Activated CD8-positive, alpha-beta memory T cell treated with anti-CD3 and anti-CD28 coated beads, Interleukin-2, amount 50 U/mL, for 4 hours (primary cell): ENCODE measurements at regions not wholly inside any gene's neighbourhood (a gene's known extent, or its start where the extent isn't known, plus 50 kb on each side); places are given as distances from the start of the nearest gene placed in this dataset.
"Not testable (repeated sequence)": the region's sequence is repeated elsewhere in the genome, so short reads cannot be mapped to it uniquely, and the experiment has no call there.

ENCODE experiments used
- DNase-seq: peaks from one replicate; pipeline ENCODE4 v3.0.0-alpha.2; 2020

DNA sequence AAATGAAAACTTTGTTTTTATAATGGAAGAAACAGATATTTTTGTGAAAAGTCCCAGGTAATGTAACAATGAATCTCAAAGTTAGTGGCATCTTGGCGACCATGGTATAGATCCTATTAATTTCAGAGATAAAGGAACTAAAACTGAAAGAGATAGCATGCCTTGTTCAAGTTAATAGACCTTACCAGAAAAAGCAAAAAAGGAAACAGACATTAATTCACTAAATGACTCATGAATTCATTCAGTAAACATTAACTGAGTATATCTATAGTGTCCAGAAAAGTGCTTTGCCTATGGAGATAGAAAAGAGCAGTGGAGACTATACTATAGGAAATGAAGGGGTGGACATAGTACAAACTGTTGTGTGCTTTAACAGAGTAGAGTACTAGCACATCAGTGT lies 763.3 kb downstream of the TRIB2 start:
- no peak for DNase-seq

DNA sequence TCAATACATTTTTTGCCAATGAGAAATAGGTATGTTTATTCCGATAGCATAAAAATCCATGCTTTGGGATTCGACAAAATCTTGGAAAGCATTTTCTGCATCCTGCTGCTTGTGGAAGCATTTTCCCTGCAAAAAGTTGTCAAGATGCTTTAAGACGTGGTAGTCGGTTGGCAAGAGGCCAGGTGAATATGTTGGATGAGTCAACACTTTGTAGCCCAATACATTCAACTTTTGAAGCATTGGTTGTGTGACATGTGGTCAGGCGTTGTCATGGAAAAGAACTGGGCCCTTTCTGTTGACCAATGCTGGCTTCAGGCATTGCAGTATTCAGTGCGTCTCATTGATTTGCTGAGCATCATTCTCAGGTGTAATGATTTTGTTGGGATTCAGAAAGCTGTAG lies 764.5 kb downstream of the TRIB2 start:
- DNase-seq: no peak

DNA sequence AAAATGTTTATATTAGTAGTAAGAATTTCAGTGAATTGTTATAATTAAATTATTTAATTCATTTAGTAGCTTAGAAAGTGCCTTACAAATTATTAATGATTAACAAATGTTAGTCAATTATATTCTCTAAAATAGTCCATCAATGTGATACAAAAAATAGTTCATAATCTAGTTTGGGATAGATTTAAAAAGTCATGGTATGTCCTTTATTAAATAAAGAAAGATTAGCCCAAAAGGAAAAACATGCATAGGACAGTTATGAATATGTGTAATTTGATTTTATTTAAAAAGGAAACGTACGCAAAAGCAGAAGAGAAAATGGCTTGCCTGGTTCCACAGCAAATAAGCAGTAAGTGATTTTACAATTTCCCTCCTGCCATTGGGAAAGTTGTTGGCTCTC lies 768.5 kb downstream of the TRIB2 start:
- no peak for DNase-seq

DNA sequence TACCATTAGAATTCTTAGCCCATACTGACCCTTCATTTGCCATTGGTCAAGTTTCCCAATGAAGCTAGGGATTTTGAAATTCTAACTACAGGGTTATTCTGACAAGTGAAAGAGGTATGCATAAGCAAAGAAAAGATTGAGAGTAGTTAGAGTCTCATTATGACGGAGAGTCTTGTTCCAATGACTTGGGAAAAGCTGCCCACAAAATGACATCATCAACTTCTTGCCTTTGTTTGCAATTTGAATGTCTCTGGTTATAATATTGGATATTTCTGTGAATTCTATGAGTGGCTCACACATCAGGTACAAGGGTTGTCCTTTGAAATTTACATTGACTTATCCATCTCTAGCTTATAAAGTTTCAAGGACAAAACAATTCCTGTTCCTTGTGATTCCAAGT lies 772.2 kb downstream of the TRIB2 start:
- DNase-seq: no peak

DNA sequence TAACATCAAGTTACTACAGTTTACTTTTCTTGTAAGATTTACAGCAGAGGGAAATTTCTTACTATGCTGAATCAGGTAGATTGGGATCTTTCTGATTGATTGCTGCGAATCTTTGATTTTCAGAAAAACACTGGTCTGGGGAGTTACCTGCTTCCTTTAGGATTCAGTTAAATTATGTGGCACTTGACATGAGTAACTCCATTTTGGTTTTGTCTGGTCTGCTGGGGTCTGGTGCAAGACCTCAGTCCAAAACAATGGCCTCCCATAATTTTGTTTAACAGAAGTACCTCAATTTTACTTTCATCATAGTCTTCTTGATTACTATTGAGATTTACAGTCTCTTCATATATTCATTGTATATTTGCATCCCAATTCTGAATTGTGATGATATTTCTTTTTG lies 775.5 kb downstream of the TRIB2 start:
- no peak for DNase-seq

DNA sequence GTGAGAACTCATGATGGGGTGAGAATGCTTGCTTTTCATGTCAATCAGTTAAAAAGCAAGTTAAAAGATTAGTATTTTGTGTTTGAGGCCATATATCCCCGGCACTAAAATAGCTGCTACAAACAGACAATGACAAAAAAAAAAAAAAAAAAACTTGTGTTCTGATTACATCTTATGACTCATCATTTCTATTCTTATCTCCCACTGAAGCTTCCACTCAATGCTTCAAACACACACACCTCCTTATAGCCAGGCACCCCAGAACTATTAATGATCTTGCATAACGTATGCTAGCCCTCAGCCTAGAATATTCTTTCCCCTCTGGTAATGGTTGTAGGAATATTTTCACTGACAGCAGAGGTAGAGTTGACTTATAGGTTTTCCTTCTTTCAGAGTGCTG lies 778.3 kb downstream of the TRIB2 start:
- DNase-seq: no peak

DNA sequence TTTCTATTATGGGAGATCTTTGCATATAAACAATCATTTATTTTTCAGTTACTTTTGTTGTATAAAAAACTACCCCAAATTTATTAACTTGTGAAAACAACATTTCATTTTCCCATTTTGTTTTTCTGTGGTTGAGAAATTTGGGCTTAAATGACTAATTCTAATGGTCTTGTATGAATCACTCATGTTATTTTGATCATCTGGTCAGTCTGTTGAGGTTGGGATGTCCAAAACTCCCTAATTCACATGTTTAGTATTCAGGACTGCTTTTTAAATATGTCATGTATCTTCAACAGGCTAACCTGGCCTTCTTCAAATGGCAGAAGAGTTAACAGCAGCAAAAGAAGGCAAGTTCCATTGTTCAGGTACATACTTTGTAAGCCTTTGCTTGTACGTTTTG lies 788.1 kb downstream of the TRIB2 start:
- no peak for DNase-seq

DNA sequence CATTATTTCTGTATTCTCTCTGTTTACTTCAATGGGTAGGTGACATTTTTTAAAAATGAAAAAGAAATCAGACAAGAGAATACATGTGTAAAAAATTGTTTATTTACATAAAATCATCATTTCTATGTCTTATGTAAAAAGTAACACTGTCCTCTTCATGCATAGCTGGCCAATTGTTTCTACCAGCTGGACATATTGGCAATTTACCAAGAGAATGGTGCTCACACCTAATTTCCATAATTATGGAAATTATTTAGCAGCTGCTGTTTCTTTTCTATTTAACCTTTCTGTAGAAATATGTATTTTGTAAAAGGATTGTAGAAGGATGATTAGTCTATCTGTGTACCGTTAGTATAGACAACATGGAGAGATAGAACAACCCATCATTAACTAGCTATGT lies 791.9 kb downstream of the TRIB2 start:
- DNase-seq: no peak

DNA sequence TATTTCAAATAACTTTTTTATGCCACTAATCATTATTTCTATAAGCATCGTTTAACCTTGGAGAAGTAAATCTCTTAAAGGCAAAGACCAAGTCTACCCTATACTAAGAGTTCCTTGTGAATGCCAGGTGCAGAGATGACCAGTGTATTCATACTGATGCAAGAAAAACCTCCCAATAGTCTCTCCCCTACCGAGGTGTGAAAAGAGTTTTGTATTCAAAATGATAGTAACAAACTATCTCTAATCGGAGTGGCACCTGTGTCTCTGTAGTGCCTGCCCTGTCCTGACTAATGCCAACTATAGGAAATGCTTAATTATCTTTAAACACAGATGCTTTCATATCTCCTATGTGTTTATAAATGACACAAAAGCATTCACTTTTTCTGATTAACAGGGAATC lies 798.5 kb downstream of the TRIB2 start:
- no peak for DNase-seq

DNA sequence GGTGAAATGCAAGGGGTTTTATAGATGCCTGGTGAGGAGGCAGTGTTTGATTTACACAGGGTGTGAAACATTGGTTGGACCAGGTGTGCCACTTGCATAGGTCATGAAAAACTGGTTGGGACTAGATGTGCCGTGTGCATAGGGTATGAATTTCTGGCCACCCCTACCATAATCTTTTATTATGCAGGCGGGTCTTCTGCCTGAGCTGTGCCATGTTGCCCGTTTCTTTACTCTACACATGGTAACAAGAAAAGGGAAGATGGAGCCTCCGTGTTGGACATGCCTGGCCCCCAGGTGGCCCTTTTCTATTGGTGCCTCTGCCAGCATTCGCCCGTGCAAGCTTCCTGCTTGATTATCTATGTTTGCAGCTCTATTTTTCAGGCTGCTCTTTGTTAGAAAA lies 805.4 kb downstream of the TRIB2 start:
- no peak for DNase-seq

DNA sequence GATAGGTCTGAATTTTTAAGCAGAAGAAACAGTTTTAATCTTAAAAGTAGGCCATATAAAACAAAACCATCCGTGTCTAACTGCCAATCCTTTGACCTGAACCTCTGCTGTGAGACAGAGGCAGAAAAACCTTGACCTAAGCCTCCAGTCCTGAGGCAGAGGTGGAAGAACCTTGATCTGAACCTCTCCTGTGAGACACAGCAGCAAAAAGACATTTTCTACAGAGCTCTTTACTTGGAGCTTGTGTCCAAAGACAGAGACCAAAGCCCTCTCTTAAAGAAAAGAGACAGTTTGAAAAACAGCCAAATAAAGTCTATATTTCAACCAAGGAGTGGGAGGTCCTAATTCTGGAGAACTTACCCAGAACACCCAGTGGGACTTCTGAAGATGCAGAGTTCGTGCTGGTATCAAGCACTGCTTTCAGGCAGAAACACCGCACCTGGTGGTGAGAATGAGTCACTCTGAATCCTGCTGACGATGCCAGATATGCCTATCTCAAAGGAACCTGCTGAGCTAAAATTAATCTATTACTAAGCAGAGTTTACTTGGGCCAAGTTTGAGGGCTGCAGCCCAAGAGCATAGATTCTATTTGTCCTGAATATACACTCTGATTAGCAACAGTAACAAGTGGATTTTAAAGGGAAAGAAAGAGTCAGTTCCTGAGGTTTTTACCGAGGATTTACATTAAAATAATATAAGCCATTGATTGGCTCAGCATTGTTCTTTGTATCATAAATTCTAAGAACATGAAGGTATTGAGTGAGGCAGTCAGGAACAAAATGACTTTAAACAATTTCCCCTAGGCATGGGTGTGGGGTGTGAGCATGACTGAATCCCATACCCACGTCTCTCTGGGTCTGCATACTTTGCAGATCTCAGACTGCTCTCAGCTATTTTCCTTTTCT lies 806.4 kb downstream of the TRIB2 start:
- DNase-seq: no peak

DNA sequence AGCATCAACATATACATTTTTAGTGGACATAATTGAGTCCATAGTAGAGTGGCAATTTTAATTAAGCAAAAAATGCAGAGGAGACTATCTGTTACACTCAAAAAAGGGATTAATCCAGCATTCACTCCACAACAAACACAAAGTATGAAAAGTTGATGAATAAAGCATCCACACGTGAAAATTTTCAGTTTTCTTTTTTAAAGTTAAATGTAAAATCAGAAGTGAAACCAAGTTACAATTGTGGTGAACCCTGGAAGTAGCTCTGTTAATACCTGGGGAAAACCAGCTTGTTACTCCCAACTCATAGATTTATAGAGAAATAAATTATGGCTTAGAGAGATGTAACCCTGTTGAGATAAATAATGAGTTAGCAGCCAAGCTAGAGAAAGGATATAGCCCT lies 807.8 kb downstream of the TRIB2 start:
- DNase-seq: no peak

DNA sequence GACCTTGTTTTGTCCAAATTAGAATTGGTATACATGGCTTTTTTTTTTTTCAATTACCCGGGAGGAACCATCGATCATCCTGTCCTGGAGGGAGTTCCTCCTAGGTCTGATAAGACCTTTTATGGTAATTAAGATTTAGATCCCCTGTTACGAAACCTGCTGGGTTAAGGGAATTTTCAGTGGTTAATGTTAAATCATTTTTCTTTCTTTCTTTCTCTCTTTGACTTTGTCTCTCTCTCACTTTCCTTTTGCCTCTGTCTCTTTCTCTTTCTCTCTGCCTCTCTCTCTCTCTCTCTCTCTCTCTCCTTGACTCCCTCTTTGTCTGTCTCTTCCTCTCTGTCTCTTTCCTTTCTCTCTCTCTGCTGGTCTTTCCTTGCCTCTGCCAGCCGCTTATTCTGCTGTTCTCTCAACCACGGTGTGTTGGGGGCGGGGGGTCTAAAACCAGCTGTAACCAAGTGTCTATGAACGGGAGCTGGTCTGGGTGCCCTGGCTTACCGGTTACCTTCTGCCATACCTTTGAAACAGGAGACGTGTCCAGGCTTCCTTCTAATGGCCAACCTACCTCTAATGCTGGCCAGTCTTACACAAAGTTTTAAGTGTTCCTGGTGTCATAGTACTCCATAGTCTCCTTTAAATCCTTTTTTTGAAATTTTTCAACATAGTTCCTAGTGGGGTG lies 815.1 kb downstream of the TRIB2 start:
- DNase-seq: not testable (repeated sequence)

DNA sequence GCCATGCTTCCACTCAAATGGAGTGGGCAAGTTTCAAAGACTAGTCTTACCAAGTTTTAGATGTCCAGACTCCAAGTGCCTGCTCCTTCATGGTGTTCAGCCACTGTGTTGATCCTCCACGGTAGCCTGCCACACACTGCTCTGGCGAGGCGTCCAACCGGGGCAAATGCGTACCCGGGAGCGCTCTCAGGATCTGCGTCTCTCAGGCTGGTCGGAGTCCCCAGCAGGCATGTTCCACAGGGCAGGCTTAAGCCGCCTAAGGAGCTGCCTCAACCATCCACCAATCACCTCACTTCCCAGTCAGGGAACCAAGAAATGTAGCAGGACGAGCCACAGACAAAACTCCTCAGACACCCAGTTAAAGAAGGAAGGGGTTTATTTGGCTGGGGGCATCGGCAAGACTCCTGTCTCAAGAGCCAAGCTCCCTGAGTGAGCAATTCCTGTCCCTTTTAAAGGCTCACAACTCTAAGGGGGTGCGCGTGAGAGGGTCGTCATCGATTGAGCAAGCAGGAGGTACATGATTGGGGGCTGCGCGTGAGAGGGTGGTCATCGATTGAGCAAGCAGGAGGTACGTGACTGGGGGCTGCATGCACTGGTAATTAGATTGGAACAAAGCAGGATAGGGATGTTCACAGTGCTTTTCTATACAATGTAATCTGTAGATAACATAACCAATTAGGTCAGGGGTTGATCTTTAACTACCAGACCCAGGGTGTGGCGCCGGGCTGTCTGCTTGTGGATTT lies 816.2 kb downstream of the TRIB2 start:
- DNase-seq: not testable (repeated sequence)

DNA sequence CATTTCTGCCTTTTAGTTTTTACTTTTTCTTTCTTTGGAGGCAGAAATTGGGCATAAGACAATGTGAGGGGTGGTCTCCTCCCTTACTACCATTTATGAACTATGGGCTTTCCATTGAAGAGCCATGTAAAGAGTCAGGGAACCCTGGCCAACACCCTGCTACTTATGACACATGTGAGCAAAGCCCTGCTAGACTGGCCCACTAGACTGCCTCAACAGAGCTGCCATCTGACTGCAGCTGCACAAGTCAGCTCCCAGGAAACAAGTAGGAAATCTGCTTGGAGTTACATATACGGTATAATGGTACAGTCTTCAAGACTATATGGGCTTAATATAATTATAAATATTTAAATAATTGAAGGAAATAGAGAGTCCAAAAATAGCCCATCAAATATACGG lies 816.8 kb downstream of the TRIB2 start:
- no peak for DNase-seq

DNA sequence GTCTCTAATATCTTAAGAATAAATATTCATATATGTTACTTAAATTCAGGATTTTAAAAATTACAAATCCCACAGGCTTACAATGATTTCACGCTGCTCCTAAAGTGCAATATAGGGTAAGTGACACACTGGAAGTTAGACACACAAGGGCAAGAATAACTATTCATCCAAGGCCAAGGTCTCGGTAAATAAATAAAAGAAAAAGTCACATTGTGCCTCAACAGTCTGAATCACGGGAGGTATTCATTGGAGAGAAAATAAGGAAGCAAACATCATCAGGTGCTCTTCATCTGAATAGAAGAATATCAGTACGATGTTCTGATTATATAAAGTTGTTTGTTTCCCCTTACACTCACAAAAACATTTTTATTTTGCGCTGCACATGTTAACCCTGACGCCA lies 820.2 kb downstream of the TRIB2 start:
- DNase-seq: no peak

DNA sequence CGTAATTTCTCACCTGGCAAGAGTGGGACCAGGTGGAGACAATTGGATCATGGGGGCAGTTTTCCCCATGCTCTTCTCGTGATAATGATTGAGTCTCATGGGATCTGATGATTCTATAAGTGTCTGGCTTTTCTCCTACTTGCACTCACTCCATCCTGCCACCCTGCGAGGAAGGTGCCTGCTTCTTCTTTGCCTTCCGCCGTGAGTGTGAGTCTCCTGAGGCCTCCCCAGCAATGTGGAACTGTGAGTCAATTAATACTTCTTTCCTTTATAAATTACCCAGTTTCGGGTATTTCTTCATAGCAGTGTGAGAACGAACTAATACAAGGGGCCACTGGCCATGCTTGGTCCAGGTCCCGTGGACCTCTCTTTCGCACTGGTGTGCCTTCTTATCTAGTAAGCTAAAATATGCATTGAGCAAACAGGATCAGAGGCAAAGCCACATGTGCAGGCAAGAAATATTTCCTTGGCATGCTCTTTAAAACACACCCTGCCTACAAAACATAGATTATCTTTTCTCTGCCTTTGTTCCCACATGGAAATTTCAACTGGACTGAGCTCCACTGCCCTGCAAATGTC lies 821.1 kb downstream of the TRIB2 start:
- DNase-seq: no peak

DNA sequence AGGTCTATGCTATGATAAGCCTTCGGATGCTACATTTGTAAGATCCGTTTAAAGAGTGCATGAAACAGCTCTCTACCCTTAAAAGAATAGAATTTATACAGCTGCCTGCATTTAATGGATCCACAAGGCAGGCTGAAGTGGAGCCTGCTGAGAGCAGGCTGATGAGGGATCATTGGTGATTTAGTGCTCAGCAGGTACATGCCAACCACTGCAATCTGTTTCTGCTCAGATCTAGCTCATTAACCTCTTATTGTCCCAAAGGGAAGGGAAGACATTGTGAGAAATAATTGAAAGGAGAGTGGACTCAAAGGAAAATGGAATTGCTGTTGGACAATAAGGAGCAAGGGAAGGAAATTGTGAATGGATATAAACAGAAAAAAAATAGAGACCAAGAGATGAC lies 822.6 kb downstream of the TRIB2 start:
- DNase-seq: no peak

DNA sequence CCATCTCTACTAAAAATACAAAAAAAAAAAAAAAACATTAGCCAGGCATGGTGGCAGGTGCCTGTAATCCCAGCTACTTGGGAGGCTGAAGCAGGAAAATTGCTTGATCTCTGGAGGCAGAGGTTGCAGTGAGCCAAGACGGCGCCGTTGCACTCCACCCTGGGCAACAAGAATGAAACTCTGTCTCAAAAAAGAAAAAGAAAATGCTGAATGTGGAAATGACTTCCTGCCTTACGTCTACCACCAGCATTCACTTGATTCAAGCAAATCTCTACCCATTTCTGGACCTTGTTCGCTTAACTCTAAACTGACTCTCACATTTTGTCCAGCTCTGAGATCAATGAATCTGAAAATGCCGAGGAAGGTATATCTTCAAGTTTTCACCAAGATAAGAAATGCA lies 825.3 kb downstream of the TRIB2 start:
- no peak for DNase-seq

DNA sequence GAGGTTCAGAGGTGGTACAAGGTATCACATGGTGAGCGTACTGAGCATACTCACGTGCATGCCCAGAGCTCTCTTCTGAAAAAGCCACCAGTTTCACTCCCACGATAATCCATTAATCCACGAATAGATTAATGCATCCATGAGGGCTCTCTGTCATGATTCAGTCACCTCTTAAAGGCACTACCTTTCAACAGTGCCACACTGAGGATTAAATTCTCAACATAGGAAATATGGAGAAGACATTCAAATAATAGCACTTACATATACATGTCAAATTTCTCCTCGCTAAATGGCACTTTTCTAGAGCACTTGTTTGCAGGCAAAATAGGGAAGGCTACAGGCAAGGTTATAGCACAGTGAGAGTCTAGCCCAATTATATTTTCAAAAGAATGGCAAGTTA lies 825.9 kb downstream of the TRIB2 start:
- no peak for DNase-seq

DNA sequence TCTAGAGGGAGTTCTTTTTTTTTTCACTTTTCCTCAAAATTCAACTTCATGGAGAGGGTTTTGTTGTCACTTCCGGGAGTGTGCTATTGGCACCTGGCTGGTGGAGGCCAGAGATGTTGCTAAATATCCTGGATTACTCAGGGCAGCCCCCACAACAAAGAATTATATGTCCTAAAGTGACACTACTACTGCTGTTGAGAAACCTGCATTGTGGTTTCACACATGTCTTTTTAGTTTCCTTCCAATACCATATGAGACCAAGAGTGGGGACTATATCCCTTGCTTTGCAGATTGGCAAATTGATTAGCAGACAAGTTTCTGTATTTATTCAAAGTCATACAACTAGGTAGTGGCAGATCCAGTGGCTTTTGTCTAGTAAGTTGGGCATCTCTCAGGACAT lies 826.8 kb downstream of the TRIB2 start:
- no peak for DNase-seq

DNA sequence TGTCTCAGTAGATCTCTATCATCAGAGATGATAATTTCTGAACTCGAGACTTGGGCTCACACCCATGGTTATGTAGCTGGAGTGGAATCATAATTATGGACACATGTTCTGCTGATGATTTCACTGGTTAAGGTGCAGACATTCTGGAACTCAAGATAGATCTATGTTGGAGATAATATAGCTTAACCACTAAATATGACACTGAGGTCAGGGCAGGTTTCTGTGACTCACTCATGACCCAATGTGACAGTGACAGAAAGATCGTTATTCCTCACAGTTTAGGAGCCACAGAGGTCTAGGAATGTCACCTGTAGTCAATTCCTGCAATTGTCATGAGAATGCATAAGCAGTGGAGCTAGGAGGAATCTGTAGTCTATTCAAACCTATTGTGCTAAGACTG lies 828.6 kb downstream of the TRIB2 start:
- DNase-seq: no peak

DNA sequence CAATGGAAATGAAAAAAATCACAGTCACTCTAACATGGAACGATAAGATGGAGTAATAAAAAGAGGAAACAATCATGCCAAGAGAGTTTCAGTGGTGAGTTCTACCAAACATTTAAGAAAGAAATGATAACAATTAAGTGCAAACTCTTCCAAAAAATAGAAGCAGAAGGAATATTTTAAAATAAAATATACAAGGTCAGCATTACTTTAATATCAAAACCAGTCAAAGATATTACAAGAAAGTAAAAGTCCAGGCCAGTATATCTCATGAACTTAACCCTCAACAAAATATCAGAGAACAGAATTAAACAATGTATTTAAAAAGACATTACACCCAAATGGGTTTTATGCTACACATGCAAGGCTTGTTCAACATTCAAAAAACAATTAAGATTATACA lies 829.4 kb downstream of the TRIB2 start:
- DNase-seq: no peak
